ENCODE measurements at regions not wholly inside any gene's neighbourhood (a gene's known extent, or its start where the extent isn't known, plus 50 kb on each side); places are given as distances from the start of the nearest gene placed in this dataset.

GRCh38 chr2:18373664-18374063, 186.8 kb downstream of the RDH14 start:
- DNase-seq, result no peak

- no peak for DNase-seq
Measured at GRCh38 chr2:18373081-18373480, 187.4 kb downstream of the RDH14 start.

DNA sequence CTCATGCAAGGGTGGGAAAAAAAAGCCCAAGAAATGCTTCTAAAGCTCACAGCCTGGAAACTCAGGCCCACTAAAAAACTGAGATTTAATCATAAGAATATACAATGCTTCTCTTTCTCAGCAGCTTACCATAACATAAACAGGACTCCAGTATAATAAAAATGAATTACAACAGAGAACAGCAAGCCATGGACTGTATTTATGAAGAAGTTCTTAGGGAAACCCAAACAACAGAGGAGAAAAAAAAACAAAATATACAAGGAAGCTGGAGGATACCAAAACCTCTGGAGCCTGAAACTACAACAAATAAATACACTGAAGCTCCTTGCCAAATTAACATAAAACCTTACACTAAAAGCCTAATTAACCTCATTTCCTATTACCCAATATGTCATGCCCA, 187.8 kb downstream of the RDH14 start:
- DNase-seq, result no peak

GRCh38 chr2:18369760-18370159, 190.7 kb downstream of the RDH14 start:
- DNase-seq, result no peak

- no peak for DNase-seq
Measured at GRCh38 chr2:18368008-18368407, 192.4 kb downstream of the RDH14 start.

GRCh38 chr2:18365342-18365741, 195.1 kb downstream of the RDH14 start:
- DNase-seq, result no peak

DNA sequence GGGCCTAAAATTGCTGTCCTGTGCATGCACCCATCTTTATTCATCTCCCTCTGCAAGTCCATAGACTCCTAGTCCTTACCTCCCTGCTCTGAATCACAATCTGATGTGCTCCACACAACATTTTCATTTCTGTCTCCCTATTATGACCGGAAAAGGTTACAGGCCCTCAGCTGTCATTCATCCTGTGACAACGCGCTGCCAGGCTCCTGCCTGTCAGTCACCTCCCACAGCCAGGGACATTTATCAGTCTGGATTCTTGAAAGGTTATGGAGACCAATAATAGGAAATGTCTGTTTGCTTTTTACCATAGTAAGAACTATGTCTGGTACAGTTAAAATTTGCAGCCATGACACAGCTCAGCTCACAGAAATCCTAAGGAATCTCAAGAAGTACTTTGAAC, 197.1 kb downstream of the RDH14 start:
- DNase-seq, result no peak

DNA sequence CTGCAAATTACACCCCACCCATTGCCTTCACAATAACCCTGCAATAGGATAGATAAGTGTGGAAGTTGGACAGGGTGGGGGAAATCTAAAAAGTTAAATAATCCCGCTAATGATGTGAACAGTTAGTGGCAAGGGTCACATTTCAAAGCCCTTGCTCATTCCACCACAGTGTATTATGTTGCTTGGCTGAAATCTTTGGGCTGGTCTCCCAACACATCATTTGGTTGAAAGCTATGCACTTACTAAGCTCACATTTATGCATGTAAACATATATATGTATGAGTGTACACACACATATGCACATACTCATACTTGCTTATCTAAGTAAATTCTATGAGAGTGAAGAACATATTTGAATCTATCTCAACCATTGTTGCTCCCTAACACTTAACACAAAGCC, 197.8 kb downstream of the RDH14 start:
- DNase-seq, result no peak

- no peak for DNase-seq
Measured at GRCh38 chr2:18357537-18357936, 202.9 kb downstream of the RDH14 start.

- DNase-seq, result no peak
Measured at GRCh38 chr2:18356676-18357075, 203.8 kb downstream of the RDH14 start.

GRCh38 chr2:18349421-18349820, 211.0 kb downstream of the RDH14 start:
- DNase-seq, result no peak

- no peak for DNase-seq
Measured at GRCh38 chr2:18346874-18347273, 213.6 kb downstream of the RDH14 start.

GRCh38 chr2:18346344-18346743, 214.1 kb downstream of the RDH14 start:
- DNase-seq, result no peak

DNA sequence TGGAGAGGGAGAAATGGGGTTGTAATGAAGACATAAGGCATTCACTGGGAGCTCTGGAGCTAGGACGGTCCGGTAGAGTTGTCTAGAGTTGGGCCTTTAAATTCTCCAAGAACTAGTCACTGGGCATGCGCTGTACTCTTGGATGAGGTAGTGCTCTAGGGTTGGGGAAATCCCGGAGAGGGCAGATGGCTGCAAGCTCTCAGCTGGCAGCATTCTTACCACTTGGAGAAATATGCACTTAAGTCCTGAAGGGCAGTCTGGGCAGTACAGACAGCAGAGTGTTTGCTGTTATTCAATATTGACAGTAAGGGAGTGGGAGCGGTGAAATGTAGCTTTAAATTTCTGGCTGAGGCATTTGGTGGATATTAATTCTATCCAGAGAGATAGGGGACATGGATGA, 214.6 kb downstream of the RDH14 start:
- DNase-seq, result no peak

GRCh38 chr2:18342901-18343300, 217.6 kb downstream of the RDH14 start:
- DNase-seq, result no peak

GRCh38 chr2:18339326-18339725, 221.1 kb downstream of the RDH14 start:
- DNase-seq, result no peak

DNA sequence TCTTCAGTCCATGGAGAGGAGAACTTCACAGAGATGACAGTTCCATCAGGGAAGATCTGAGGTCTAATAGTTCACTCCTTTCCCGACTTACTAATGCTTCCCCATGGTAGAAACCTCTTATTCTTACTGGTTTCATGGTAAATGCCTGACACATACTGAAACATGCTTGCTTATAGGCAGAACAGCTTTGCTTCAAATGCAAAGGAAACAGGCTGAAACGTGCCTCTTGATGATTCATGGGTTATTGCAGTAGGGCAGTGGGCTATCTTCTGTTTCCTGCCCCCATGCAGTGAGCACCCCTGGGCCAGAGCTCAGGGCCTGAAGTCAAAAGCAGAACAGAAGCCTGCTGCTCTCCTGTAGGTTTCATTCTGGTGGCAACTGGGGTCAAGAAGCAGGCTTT, 223.5 kb downstream of the RDH14 start:
- DNase-seq, result no peak

- no peak for DNase-seq
Measured at GRCh38 chr2:18332477-18332876, 228.0 kb downstream of the RDH14 start.

DNA sequence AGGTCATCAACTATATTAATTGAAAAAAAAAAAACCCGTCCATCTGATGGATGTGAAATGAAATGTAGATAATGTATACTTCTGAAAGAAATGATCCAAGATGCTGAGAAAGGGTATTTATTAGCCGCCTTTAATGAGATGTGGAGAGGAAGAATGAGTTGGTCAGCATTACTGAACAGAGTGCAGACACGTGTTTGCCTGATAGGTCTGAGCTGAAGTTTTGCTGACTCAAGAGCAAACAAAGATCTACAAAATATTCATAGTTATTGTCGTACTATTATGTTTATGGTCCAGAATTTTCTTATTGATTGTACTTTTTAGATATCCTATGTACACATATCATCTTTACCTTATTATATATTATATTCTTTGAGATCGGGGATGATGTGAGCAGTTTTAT, 235.3 kb downstream of the RDH14 start:
- no peak for DNase-seq

GRCh38 chr2:18319987-18320386, 240.5 kb downstream of the RDH14 start:
- no peak for DNase-seq

DNA sequence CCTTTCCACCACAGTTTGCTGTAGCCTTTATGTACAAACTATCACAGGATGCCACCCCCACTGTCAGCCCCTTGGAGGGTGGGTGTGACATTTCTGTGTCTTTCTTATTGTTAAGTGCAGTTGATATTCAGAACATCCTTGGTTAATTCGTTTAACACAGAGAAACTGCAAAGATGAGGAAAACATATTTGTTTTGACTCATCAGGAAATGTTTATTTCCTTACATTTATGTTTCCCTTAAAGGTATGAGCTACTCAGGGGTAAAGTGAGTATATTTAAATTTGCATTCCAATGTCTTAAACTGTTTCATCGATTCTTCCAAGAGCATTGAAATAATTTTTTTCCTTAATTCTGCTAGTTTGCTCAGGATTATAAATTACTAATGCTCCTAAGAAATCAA, 243.4 kb downstream of the RDH14 start:
- DNase-seq, result no peak

DNA sequence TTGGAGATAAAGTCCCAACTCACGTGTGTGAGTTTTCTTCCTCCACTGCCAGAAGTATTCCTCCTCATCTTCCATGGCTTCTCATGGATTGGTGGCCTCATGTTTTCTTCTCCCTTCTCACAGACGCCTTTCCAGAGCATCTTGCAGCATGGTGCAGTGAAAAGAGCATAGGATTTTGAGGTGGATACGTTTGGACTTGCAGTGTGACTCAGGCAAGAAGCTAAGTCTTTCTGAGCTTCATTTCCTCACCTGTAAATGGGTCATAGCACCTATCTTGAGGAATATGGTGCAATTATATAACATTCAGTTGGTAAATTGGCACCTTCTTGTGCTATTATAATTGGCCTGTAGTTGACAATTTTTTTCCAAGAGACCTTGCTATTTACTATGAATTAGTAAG, 247.6 kb downstream of the RDH14 start:
- DNase-seq, result no peak

DNA sequence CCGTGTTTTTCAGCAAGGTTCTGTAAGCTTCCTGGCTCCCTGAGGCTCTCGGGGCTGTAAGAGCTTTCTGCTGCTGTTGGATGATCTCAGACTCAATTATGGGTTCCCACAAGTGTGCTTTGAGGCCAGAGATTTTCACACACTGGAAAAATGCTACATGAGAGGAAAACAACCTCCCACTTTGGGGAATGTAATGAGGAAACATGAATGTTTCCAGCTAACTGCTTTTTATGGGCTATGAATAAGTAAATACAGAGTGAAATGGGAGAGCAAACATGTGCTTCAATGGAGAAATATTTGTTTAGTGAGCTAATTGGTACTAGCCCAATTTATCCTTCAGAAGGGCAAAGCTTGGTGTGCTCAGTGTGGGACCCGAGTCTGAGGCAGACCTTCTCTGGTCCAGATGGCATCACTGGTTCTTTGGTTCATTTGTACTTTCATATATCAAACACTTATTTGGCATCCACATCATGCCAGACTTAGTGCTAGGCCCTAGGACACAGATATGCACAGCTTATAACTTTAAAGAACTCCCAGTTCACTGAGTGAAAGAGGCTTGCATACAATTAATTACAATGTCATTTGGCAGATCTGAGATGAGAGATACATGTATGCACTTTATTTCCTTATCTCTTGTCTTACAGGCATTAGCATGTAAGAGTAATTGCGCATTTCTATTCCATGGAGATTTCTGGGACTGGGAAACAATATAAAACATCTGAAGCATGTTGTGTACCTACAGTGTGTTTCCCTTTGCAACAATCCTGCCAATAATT, 248.8 kb downstream of the RDH14 start:
- no peak for DNase-seq

- no peak for DNase-seq
Measured at GRCh38 chr2:18309627-18310026, 250.8 kb downstream of the RDH14 start.

GRCh38 chr2:18309188-18309587, 251.3 kb downstream of the RDH14 start:
- no peak for DNase-seq
